ENCODE measurements at regions not wholly inside any gene's neighbourhood (a gene's known extent, or its start where the extent isn't known, plus 50 kb on each side); places are given as distances from the start of the nearest gene placed in this dataset.
"Not testable (repeated sequence)": the region's sequence is repeated elsewhere in the genome, so short reads cannot be mapped to it uniquely, and the experiment has no call there.

GRCh38 chr4:155468282-155468681 lies 91.5 kb upstream of the MAP9 start:
- TF ChIP-seq CTCF (IDR thresholded peaks at IDR 0.05; ENCODE audit: insufficient read depth, low read length, missing control alignments), result no peak
- ChIA-PET CTCF (no interaction called here), POLR2A (no interaction called here)
- DNase-seq (ENCODE audit: low read depth, low spot score), result no peak
- no peak overlapping the region for H3K4me3 ChIP-seq (ENCODE audit: low read depth, low read length)

GRCh38 chr4:155450676-155451075 lies 73.9 kb upstream of the MAP9 start:
- CTCF ChIA-PET, result no interaction called here
- POLR2A ChIA-PET, result no interaction called here
- TF ChIP-seq CTCF (IDR thresholded peaks at IDR 0.05; ENCODE audit: insufficient read depth, low read length, missing control alignments), result no peak
- no peak overlapping the region for H3K4me3 ChIP-seq (ENCODE audit: low read depth, low read length)
- DNase-seq (ENCODE audit: low read depth, low spot score), result no peak

- H3K4me3 ChIP-seq (ENCODE audit: low read depth, low read length), result no peak overlapping the region
- ChIA-PET POLR2A (no interaction called here), CTCF (no interaction called here)
- no peak for TF ChIP-seq CTCF (IDR thresholded peaks at IDR 0.05; ENCODE audit: insufficient read depth, low read length, missing control alignments)
- DNase-seq (ENCODE audit: low read depth, low spot score), result no peak
Observed at GRCh38 chr4:155445306-155445705, 68.5 kb upstream of the MAP9 start.

GRCh38 chr4:155444721-155445120 lies 68.0 kb upstream of the MAP9 start:
- H3K4me3 ChIP-seq (ENCODE audit: low read depth, low read length), result no peak overlapping the region
- POLR2A ChIA-PET, result no interaction called here
- DNase-seq (ENCODE audit: low read depth, low spot score), result no peak
- CTCF ChIA-PET, result interaction anchor here (2.5 kb wide), 1 partner anchor 343 kb away, joined by 14 read pairs; no protein-coding TSS in a partner anchor
- no peak for TF ChIP-seq CTCF (IDR thresholded peaks at IDR 0.05; ENCODE audit: insufficient read depth, low read length, missing control alignments)

GRCh38 chr4:155442267-155443105 lies 65.7 kb upstream of the MAP9 start:
- CTCF ChIA-PET, result interaction anchor here (1.2 to 2.5 kb wide), 5 partner anchors 8 to 511 kb away, joined by 3 to 14 read pairs (median 7); partner anchors contain the start of gene CTSO
- H3K4me3 ChIP-seq (ENCODE audit: low read depth, low read length), result no peak overlapping the region
- DNase-seq (ENCODE audit: low read depth, low spot score), result peak; percentile 1
- peak; percentile 88 for TF ChIP-seq CTCF (IDR thresholded peaks at IDR 0.05; ENCODE audit: insufficient read depth, low read length, missing control alignments)
- POLR2A ChIA-PET, result no interaction called here

GRCh38 chr4:155441475-155441874 lies 64.7 kb upstream of the MAP9 start:
- CTCF ChIA-PET, result interaction anchor here (0.8 to 1.9 kb wide), 6 partner anchors 11 to 511 kb away, joined by 3 to 6 read pairs (median 4); no protein-coding TSS in a partner anchor
- POLR2A ChIA-PET, result no interaction called here
- no peak for TF ChIP-seq CTCF (IDR thresholded peaks at IDR 0.05; ENCODE audit: insufficient read depth, low read length, missing control alignments)
- DNase-seq (ENCODE audit: low read depth, low spot score), result no peak
- H3K4me3 ChIP-seq (ENCODE audit: low read depth, low read length), result no peak overlapping the region

- DNase-seq (ENCODE audit: low read depth, low spot score); H3K4me3 ChIP-seq (ENCODE audit: low read depth, low read length); POLR2A ChIA-PET: not testable (repeated sequence)
- CTCF ChIA-PET, result interaction anchor here (0.8 to 1.2 kb wide), 2 partner anchors 348 to 514 kb away, joined by 3 to 5 read pairs; partner anchors contain the start of gene CTSO
Observed at GRCh38 chr4:155439760-155440159, 63.0 kb upstream of the MAP9 start.
